ENCODE measurements at regions not wholly inside any gene's neighbourhood (a gene's known extent, or its start where the extent isn't known, plus 50 kb on each side); places are given as distances from the start of the nearest gene placed in this dataset.

DNA sequence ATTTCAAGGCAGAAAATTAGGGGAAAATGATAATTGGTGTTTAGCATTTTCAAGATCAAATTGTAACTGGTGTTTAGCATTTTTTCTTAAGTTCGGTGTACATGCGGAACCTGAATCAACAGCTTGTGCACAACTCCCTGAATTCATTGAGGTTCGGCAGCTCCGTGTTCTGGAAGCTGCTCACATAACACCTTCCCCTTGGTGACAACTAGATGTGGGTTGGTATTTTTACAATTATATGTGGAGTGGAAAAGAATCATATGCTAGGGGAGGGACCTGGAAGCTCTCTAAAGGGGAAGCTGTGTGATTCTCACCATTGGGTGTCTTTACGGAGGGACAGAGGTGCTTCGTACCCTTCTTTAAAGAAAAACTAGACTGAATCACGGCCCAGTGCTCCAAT is 199.0 kb upstream of the MTNR1B start:
- FAIRE-seq (no peak), DNase-seq (ENCODE audit: insufficient read length, low spot score) (no peak)

DNA sequence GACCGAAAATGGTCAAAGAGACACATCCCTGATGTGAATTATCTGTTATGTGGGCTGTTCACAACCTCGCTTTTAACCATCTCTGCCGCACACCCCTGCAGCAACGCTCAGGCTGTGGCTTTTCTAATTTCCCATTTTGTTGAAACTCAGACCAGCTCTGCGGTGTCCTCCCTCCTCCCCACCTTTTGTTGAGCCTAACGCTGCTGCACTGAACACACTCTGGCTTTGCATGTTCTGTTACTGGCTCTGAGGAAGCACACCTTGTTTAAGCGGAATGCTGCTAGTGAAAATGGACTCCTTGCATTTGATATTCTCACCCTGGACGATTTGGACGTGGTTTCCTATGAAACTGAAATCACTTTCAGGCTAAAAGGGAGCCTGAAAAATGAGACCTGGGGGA is 198.5 kb upstream of the MTNR1B start:
- DNase-seq (ENCODE audit: insufficient read length, low spot score) (no peak), FAIRE-seq (no peak)

DNA sequence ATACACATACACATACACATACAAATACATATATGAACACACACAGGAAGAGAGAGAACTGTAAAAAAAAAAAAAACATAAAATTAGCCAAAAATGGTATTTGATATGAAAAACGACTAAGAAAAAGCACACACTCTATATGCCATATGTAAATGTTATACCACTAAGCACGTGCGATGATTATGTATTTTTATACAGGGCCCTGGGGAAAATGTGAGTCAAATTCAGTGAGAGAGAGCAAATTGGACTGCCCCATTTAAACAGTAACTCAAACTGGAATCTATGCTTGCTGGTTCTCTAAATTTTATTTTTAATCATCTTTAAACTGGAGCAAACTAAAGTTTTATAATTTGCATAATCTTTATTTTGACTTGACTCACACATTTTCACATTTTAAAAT is 197.8 kb upstream of the MTNR1B start:
- FAIRE-seq (no peak), DNase-seq (ENCODE audit: insufficient read length, low spot score) (no peak)

DNA sequence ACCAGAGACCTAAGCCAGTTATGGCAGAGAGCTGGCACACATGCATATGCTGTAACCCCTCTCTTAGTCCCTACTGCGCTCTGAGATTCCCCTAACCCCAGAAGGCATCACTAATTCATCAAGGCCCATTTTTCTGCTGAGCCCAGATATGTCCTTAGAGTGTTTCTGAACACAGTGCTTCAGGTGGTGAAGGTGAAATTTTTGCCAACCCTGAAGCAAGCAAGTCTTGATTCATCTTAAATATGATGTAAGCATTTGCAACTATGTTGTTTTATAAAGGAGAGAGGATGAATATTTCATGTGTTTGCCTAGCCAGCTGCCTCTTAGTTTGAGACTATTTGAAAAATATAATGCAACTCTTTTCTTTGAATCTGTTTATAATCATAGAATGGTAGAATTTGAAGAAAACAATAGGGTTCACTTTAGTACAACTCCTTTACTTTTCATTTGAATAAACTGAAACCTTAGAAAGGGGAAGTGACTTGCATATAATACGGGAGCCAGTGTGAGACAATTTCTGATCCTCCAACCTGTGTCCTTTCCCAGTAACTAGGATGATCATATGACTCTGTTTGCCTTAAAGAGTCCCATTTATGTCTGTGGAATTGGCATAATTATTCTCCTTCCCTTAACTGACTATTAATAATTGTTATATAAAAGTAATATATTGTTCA is 194.3 kb upstream of the MTNR1B start:
- DNase-seq (ENCODE audit: insufficient read length, low spot score) = no peak
- FAIRE-seq = no peak

DNA sequence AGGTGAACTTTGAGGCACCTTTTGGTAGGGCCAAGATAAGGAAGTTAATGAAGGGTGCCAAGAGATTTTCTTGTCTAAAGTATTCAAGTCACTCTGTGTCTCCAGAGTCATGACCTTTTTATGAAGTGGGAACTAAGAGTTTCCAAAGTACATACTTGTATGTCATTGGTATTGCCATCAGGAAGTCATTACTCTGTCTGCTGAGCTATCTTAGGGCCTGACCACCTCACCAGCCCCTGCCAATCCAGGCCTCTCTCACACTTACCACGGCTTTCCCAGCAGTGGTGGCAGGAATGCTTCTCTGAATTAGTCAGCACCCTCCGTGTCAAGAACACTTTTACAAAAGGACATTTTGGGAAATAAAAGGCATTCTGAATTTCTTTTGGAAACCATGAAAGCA is 192.8 kb upstream of the MTNR1B start:
- DNase-seq (ENCODE audit: insufficient read length, low spot score) (no peak), FAIRE-seq (no peak)

DNA sequence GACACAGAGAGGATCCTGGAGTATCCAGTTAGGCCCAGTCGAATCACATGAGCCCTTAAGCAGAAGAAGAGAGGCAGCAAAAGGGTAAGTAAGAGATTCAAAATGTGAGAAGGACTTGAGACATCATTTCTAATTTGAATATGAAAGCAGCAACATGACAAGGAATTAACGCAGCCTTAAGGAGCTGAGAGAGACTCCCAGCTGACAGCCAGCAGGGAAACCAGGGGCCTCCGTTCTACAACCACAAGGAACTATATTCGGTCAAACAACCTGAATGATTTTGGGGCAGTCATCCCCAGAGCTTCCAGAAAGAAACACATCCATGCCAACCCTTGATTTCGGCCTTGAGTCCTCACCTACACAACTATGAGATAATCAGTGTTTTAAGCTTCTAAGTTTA is 189.7 kb upstream of the MTNR1B start:
- DNase-seq (ENCODE audit: insufficient read length, low spot score) (no peak), FAIRE-seq (no peak)

DNA sequence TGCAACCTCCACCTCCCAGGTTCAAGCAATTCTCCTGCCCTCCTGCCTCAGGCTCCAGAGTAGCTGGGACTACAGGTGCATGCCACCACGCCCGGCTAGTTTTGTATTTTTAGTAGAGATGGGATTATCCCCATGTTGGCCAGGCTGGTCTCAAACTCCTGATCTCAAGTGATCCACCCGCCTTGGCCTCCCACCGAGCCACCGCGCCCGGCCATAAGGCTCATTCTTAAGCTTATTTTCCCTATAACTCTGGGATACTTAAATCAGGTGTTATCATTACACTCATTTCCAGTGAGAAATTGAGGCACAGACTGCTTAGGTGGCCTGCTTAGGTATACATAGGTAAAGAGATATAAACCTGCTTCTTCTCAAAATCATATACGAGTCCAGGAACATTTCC is 188.3 kb upstream of the MTNR1B start:
- DNase-seq (ENCODE audit: insufficient read length, low spot score) = no peak
- FAIRE-seq = no peak

DNA sequence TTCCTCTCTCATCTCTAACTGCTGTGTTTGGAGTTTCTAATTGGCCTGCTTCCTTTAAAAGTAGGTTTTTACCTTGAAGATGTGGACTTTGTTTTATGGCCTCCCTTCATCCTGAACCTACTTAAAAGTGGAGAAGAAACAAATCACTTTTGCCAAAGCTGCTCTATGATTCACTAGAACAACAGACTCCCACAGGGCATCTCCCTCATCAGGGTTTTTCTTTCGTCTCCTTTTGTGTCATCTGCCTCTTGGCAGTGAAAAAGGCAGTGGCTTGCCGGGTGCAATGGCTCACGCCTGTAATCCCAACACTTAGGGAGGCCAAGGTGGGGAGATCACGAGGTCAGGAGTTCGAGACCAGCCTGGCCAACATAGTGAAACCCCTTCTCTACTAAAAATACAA is 186.6 kb upstream of the MTNR1B start:
- FAIRE-seq = no peak
- no peak for DNase-seq (ENCODE audit: insufficient read length, low spot score)

DNA sequence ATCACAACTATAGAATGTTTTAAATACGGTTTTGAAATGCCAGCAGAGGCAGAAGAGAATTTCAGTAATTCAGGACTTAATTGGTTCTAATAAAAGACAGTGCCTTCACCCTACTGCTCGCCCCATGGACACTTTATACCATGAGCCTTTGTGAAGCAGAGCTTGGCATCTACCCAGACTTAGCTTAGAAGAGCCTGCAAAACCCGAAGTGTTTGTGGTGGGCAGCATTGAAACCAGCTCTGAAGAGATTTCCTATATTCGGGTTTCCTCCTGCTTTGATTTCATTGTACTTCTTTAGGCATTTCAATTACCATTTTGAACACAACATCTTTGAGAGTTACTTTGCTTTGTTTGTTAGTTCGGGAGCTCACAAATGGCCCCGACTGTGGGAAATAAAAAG is 185.1 kb upstream of the MTNR1B start:
- no peak for DNase-seq (ENCODE audit: insufficient read length, low spot score)
- no peak for FAIRE-seq

DNA sequence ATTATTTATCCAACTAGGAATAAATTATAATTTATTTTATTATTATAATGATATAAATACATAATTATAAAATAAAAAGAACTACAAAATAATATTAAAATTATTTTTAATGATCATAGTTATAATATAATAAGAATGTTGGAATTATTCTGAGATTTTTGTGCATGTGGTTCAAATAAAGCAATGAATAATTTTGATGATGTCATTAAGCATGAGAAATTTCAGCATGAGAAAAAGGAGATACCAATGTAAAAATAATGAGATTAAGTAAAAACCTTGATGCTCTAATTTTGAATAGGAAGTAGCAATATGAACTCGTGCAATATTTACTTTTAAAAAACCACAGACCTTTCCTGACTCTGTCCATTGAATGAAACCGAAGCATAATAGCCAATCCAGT is 181.8 kb upstream of the MTNR1B start:
- FAIRE-seq = no peak
- no peak for DNase-seq (ENCODE audit: insufficient read length, low spot score)

DNA sequence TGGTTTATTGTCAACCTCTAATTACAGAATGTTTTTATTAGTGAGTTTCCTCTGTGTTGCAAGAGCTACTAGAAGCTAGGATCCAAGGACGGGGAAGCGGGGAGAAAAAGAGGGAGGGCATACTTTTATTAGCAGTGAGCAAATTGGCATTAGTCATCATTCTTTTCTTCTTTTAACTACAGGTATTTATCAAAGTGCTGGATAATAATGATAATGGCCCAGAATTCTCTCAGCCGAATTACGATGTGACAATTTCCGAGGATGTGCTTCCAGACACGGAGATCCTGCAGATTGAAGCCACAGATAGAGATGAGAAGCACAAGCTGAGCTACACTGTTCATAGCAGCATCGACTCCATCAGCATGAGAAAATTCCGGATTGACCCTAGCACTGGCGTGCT is 179.7 kb upstream of the MTNR1B start:
- FAIRE-seq = no peak
- no peak for DNase-seq (ENCODE audit: insufficient read length, low spot score)

DNA sequence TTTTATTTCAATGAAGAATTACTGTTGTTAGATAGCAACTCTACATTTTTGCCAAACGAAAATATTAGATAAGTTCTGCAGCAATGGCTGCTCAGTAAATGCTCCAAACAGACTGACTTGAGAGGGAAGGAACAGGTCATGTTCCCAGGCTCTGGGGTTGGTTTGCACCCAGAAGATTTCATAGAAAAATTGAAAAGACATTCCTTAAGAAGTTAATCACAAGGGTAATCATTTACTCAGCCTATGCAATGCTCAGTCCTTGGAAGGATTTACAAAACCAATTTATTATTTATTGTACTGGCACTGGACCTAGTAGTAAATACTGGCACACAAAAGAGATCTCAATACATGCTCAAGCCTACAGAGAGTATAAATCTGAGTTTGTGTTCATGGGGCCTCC is 179.1 kb upstream of the MTNR1B start:
- FAIRE-seq (no peak), DNase-seq (ENCODE audit: insufficient read length, low spot score) (no peak)

DNA sequence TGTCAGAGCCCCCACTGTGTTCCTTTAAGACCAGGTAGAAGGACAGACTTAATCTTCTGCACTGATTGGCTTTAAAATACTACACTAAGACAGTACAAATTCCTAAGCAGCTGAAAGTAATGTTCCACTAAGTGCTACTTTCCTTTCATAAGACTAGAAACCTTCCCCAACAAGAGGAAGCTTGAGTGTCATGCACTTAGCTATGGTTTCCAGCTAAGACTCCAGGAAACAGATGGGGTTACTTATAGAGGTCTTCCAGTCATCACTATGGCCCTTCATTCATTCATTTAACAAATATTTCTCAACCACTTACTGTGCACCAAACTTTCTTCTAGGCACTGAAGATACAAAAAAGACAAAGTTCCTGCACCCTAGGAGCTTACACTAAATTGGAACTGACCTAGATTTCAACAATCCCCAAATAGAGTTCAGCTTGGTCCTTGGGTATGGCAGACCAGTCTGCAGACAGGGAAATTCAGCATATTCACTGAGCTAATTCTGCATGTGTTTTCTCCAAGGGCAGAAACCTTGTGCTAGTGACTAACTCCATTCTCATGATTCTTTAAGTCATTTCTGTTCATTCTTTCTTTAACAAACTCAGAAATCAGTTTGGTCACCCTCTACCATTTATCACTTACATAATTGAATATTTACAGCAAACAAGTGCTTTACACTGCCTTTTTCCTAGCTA is 178.4 kb upstream of the MTNR1B start:
- FAIRE-seq (no peak), DNase-seq (ENCODE audit: insufficient read length, low spot score) (no peak)

DNA sequence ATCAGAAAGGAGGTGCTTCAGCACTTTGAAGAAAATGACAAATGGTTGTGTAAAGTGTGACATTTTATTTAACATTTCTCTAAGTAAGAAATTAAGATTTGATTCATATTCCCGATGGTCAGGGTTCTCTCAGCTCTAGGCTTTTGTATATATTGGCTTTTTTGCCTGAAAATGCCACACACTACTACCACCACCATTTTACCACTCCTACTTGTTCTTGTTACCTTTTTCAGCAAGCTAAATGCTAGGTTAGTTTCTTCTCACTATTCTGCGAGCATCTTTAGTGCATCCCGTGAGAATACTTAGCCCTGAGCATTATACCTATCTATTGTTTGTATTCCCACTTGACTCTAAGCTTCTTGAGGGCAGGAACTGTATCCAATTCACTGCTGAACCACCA is 177.6 kb upstream of the MTNR1B start:
- no peak for DNase-seq (ENCODE audit: insufficient read length, low spot score)
- no peak for FAIRE-seq

DNA sequence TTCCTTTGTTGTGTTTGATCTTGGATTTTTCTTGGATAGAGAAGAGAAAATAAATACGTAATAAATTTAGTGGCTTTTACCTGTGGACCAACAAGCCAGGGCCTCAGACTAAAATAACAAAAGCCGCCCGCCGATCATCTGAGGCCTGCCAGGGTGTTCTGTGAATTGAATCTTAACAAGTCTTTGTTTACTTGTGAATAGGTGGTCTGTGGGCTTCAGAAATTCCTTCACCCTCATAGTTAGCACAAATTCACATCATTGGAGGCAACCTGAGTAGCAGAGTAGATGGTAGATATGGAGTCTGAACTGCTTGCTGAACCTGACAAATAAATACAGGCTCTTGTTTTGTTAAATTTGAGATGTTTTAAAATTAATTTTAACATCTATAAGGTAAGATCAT is 176.3 kb upstream of the MTNR1B start:
- FAIRE-seq (no peak), DNase-seq (ENCODE audit: insufficient read length, low spot score) (no peak)

DNA sequence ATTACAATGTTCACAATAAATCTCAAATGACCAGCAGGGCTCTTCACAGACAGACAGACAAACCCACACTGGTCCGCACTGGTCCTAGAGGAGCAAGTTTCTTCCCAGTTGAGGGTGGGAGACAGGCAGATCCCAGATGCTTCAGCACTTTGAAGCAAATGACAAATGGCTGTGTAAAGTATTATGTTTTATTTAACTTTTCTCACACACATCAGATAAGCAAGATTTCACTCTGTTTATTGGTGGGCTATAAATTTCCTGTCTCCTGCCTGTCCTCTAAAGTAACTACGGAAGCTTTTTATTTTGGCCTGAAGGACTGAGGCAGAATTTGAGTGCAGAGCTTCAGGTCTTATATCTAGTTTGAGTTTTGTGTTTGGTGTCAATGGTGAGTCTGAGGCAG is 174.7 kb upstream of the MTNR1B start:
- no peak for FAIRE-seq
- DNase-seq (ENCODE audit: insufficient read length, low spot score) = no peak

DNA sequence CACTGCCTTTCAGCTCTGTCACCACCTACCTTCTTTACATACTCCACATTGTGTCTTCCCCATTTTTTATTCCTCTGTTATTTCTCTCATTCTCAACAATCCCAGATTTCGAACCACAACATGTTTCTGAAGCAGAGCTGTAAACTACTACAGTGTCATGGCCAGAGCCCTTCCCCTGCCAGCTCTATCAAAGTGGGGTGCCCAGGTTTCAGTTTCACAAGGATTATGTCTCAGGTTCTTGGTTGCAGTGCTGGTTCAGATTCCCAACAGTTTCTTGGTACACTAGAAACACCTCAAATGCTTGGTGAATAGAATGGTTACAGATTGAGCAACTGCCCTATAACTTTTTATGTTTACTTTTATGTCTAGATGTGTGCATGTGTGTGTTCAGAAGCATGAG is 172.7 kb upstream of the MTNR1B start:
- no peak for DNase-seq (ENCODE audit: insufficient read length, low spot score)
- no peak for FAIRE-seq

DNA sequence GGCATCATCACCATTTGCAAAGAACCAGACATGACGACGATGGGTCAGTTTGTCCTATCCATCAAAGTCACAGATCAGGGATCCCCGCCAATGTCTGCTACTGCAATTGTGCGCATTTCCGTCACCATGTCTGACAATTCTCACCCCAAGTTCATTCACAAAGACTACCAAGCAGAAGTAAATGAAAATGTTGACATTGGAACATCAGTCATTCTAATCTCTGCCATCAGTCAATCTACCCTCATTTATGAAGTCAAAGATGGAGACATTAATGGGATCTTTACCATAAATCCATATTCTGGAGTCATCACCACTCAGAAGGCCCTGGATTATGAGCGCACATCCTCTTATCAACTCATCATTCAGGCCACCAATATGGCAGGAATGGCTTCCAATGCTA is 171.6 kb upstream of the MTNR1B start:
- no peak for FAIRE-seq

DNA sequence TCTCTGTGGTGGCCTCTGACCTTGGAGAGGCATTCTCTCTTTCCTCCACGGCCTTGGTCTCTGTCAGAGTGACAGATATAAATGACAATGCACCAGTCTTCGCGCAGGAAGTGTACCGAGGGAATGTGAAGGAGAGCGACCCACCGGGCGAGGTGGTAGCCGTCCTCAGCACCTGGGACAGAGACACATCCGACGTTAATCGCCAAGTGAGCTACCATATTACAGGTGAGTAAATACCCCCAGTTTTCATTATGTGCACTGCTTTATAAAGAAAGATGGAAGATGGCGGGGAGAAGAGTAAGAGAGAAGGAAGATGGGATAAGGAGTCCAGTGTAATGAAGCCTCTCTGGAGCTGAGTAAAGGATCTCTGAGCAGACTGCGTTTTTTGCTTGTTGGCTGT is 167.8 kb upstream of the MTNR1B start:
- no peak for FAIRE-seq
- DNase-seq (ENCODE audit: insufficient read length, low spot score) = no peak

More for the DNA sequence above, 171.6 kb upstream of the MTNR1B start:
- DNase-seq (ENCODE audit: insufficient read length, low spot score) = no peak

DNA sequence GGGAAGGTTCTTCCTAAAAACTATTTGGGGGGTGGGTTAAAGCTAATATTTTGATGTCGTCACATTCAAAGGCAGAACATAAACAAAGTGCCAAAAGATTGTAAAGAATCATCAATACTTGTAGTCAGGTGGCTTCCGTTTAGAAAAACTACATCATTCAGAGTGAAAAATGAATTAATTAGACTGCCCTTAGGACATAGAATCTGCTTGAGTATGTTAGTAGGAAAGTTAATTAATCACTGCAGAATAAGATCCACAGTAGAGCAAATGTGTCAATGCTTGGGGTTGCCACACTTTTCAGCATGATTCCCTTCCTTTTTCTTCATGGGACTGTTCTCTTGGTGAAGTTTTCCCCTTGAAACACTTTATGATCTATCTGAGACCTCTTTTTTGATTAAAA is 166.8 kb upstream of the MTNR1B start:
- no peak for FAIRE-seq
- no peak for DNase-seq (ENCODE audit: insufficient read length, low spot score)

DNA sequence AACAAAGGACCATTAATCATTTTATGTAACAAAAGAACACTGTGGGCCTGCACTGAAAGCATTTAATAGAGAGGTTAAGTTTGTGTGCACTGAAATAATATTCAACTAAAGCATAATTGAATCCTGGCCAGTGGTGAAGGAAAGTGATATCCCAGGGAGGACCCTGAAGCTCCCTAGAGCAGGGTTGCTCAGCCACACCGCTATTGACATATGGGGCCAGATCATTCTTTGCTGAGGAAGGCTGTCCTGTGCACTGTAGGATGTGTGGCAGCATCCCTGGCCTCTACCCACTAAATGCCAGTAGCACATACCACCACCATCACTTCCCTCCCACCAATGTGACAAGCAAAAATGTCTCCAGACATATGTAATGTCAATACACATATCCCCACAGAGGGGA is 166.1 kb upstream of the MTNR1B start:
- DNase-seq (ENCODE audit: insufficient read length, low spot score) = no peak
- FAIRE-seq = no peak

DNA sequence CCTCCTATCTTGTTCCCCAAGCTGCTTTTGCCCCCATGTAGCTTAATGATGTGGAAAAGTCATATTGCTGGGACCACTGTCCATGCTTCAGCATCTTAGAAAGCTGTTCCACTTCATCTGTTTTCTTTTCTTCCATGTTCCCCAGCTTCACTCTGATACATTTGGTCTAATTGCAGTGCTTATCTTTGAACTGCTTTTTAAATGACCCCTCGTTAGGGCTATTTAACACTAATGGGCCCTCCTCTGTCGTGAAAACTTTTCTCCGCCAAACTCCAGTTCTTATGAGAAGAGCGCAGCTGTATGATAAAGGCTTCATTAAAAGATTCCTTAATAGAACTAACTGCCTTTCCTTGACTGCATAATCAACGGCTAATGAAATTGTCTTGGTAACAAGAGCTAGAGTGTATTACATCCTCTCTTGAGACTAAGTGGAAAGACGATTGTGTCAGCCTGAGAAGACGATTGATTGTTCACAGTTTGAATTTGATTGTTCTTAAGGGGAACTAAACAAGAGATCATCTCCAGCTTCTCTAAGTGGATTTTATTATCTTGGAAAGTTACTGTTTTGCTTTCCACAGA is 165.0 kb upstream of the MTNR1B start:
- FAIRE-seq = no peak

More for the DNA sequence above, 165.0 kb upstream of the MTNR1B start:
- DNase-seq (ENCODE audit: insufficient read length, low spot score) = no peak

All from HTR-8/SVneo (cell line).